22Rv1 (cell line): ENCODE measurements at regions not wholly inside any gene's neighbourhood (a gene's known extent, or its start where the extent isn't known, plus 50 kb on each side); places are given as distances from the start of the nearest gene placed in this dataset.

ENCODE experiments used
- H3K27ac ChIP-seq: fragments of 450-650 bp; 2 replicates; pipeline ENCODE4 v1.5.1; 2017
- CTCF ChIP-seq: fragments of 450-650 bp; IDR thresholded peaks from 2 replicates; pipeline ENCODE4 v1.5.1; 2017; ENCODE audit warnings: mild to moderate bottlenecking
- ZFX ChIP-seq: fragments of 450-650 bp; IDR thresholded peaks from 2 replicates; pipeline ENCODE4 v1.6.1; 2017; ENCODE audit warnings: antibody characterized with exemption, borderline replicate concordance

GRCh38 chr10:128267581-128267980 lies 141.4 kb upstream of the MKI67 start:
- H3K27ac ChIP-seq, result no peak overlapping the region
- TF ChIP-seq CTCF (no peak), ZFX (no peak)

- TF ChIP-seq ZFX (no peak), CTCF (peak; percentile 53)
Observed at GRCh38 chr10:128268015-128268722, 141.9 kb upstream of the MKI67 start.

GRCh38 chr10:128274938-128275337 lies 148.7 kb upstream of the MKI67 start:
- no peak overlapping the region for H3K27ac ChIP-seq
- TF ChIP-seq ZFX, result no peak
- 0 out of 2 replicates have a peak, but pooled peaks have one; percentile 18 for TF ChIP-seq CTCF

More at GRCh38 chr10:128268015-128268722, 141.9 kb upstream of the MKI67 start:
- H3K27ac ChIP-seq, result no peak overlapping the region

- TF ChIP-seq ZFX (no peak), CTCF (peak; percentile 15; the same call in 1 of the 2 replicates)
- H3K27ac ChIP-seq, result no peak overlapping the region
Observed at GRCh38 chr10:128275388-128276177, 149.4 kb upstream of the MKI67 start.

GRCh38 chr10:128277267-128277840 lies 151.1 kb upstream of the MKI67 start:
- no peak overlapping the region for H3K27ac ChIP-seq
- TF ChIP-seq ZFX, result no peak
- no peak for TF ChIP-seq CTCF

- no peak overlapping the region for H3K27ac ChIP-seq
- no peak for TF ChIP-seq CTCF
- TF ChIP-seq ZFX, result no peak
Observed at GRCh38 chr10:128278362-128278761, 152.1 kb upstream of the MKI67 start.
